ENCODE measurements at regions not wholly inside any gene's neighbourhood (a gene's known extent, or its start where the extent isn't known, plus 50 kb on each side); places are given as distances from the start of the nearest gene placed in this dataset.
"Not testable (repeated sequence)": the region's sequence is repeated elsewhere in the genome, so short reads cannot be mapped to it uniquely, and the experiment has no call there.

DNA sequence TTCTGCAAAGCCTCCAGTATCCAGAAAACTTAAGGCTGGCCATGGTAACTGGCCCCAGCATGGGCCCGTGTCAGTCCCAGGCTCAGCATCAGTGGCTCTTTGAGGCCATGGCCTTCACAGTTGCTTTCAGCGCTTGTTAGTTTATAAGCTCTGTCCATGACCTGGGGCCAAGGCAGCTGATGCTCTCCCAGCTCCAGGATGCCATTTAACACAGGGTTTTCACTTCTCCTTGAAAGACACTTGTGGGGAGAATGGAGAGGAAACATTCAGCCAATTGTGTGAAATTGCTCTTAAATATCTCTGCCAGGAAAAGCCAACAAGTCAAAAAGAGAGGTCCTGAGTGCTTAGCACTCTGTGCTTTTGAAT lies 321.3 kb downstream of the FOXO1 start:
- DNase-seq = no peak

GRCh38 chr13:40345654-40346372 lies 320.6 kb downstream of the FOXO1 start:
- peak; percentile 79 for DNase-seq

- DNase-seq = no peak
These were observed 319.8 kb downstream of the FOXO1 start for GRCh38 chr13:40346592-40346991.

GRCh38 chr13:40348096-40348679 lies 318.3 kb downstream of the FOXO1 start:
- DNase-seq = no peak

- no peak for DNase-seq
These were observed 316.0 kb downstream of the FOXO1 start for GRCh38 chr13:40350283-40350992.

DNA sequence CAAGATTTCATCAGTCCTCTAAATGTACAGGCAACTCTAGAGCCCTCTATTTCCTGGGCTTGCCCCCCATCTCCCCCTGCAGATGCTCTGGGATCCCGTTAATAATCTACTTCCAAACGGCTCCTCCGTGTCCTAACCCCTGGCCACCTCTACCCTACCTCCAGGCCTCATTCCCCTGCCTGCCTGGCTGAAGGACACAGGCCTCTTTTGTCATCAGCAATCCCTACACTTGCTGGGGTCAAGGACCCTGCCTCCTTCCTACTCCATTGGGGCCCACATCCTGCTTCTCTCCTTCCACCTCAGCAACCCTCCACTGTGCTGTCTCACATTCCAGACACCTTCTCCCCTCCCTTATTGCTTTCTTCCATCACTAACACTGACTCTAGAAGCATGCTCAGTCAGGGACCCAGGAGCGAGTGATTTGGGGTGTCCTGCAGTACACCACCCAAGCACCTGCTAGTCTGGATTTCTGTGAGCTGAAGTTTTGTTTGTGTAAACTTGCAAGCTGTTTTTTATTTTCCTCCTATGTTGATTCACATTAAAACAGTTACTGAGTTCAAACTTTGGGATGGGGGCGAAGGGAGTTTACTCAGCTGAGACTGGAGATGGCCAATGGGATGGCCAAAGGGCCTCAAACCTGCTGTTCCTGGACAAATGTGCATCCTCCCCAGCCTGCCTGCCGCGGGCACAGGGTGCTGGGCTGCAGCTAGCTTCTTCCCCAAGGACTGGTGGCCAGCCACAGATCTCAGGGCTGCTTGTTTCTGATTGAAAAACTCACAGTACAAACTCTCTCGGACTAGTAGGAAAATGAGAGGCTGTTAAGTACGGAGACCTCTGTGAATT lies 314.7 kb downstream of the FOXO1 start:
- DNase-seq = no peak

DNA sequence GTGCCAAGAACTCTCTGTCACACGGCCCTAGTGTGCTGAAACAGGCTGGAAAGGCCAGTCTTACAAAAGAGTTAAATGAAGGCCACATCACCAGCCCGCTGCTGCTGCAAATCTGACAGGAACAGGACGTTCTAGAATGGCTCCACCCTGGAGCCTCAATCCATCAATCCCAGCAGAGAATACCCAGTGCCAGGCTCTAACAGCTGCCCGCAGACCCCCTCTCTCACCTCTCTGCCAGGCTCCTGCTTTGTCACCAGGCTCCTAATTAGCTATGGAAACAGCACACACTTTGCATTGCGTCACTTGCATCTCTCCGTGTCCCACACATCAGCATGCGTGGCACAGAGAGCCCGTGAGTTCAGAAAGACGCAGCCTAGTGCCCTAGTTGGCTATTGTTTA lies 314.1 kb downstream of the FOXO1 start:
- no peak for DNase-seq

- DNase-seq = no peak
These were observed 313.5 kb downstream of the FOXO1 start for GRCh38 chr13:40352802-40353562.

DNA sequence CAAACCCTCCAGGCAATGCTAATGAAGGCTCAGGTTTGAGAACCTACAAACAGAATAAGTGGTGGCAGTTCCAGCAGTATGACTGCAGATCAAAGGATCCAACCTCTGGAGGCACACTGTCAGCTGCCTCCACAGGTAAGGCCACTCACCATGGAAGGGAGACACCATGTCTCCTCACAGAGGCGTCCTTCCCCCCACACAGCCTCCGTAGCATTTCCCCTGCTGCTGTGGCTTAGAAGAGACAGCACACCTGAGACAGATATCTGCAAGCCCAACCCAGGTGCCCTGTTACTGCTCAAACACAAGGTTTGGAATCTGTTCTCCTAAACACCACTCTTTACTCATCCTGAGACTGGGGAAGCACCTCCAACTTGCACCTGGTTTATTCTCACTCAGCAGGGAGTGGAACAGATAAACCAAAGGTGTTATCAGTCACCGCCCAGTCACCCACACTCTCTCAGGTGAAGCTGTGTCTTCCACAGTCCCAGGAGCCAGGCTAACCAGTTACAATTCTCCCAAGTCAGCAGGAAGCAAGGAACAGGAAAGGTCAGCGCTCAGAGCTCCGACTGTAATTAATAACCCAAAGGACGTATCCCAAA lies 311.2 kb downstream of the FOXO1 start:
- DNase-seq = no peak

- DNase-seq = no peak
These were observed 310.4 kb downstream of the FOXO1 start for GRCh38 chr13:40356011-40356410.

- DNase-seq = not testable (repeated sequence)
These were observed 310.0 kb downstream of the FOXO1 start for GRCh38 chr13:40356458-40356857.

DNA sequence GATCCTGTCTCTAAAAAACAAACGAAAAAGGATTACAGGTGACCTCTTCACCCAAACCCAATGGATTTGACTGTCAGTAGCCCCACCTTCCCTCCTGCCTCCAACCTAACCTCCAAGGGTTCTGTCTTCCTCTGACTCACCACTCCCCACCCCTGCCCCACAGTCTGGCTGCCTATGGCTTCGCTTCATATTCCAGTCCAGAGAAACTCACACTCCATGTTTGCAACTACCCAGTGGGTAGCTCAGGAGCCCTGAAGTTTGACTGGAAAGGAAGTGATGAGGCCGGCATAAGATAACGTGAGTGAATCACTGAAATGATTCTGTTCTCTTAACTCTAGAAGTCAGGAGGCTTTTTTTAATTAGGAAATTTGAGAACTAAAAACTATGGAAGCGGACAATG lies 303.9 kb downstream of the FOXO1 start:
- DNase-seq = no peak

DNA sequence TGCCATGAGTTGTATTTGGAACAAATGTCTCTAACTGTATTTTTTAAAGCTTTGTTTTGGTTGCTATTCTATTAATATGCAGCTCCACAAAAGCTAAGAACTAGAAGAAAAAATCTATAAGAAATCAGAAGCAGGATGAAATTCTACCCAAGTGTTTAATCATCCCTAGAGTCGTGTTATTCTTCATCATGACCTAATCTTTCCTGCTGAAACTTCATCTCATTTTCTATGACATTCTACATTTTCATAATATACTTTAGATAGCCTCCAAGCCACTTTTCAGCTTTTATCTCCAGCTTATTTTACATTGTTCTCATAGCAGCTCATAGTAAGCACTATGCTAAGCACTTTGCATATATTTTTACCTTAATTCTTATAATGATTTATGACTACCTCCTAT lies 302.8 kb downstream of the FOXO1 start:
- DNase-seq = no peak

DNA sequence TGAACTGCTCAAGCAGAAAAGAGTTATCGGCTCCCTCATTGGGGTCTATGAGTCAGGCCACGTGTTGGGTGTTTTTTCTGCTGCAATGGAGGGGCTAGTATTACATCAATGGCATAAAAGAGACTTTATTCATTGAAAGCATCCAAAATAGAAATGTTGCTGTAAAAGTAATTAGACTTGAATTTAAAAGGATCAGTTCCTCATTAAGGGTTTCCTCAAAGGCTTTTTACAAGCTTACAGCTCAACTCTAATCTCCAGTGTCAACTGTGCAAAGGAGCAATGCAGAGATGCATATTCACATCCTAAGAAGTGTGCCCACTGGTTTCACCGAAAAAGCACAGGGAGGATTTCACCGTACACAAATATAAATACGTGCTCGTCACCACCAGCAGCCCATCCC lies 300.3 kb downstream of the FOXO1 start:
- no peak for DNase-seq

GRCh38 chr13:40368127-40368891 lies 298.1 kb downstream of the FOXO1 start:
- DNase-seq = no peak

DNA sequence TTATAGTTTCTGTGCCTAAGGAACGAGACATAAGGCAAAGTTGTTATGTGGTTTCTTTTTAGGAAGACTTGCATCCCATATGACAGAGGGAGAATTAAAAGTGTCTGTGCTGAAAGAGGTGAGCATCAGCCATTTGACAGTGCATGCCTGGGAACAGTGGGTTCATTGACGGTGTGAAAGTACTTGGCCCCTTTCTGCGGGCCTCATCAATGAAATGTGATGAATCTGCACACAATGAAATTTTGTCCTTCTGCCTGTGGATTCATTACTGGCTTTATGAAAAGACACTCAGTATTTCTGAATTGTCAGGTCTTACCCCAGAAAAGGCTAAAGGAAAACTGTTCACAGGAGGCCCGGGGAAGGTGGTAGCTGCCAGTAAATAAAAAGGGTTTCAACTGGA lies 295.8 kb downstream of the FOXO1 start:
- DNase-seq = no peak

- DNase-seq = no peak
These were observed 294.8 kb downstream of the FOXO1 start for GRCh38 chr13:40371531-40372125.

DNA sequence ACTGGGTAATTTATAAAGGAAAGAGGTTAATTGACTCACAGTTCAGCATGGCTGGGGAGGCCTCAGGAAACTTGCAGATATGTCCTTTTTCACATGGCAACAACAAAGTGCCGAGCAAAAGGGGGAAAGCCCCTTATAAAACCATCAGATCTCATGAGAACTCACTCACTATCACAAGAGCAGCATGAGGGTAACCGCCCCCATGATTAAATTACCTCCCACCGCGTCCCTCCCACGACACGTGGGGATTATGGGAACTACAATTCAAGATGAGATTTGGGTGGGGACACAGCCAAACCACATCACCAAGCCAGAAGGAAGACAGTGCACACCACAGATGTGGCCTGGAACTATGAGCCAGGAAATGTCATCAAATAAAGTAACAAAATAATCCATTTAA lies 292.8 kb downstream of the FOXO1 start:
- not testable (repeated sequence) for DNase-seq

GRCh38 chr13:40375489-40376171 lies 290.8 kb downstream of the FOXO1 start:
- no peak for DNase-seq

GRCh38 chr13:40376296-40376849 lies 290.1 kb downstream of the FOXO1 start:
- DNase-seq = no peak
